Hypothalamus (tissue), 51 donors: ENCODE measurements at regions not wholly inside any gene's neighbourhood (a gene's known extent, or its start where the extent isn't known, plus 50 kb on each side); places are given as distances from the start of the nearest gene placed in this dataset.

Experiments used
- DNase-seq, 51 donors: peaks; one replicate each; lab custom pipeline; 2025; lab: John Stamatoyannopoulos, UW

DNA sequence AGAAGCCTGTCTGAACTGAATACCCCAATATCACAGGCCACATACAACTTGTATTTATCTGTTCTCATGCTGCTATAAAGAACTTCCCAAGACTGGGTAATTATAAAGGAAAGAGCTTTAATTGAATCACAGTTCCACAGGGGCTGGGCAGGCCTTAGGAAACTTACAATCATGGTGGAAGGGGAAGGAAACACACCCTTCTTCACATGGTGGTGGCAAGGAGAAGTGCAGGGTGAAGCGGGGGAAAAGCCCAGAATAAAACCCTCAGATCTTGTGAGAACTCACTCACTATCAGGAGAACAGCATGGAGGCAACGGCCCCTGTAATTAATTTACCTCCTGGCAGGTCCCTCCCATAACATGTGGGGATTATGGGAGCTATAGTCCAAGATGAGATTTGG is 50.3 kb upstream of the FNDC1 start:
- DNase-seq: no peak

DNA sequence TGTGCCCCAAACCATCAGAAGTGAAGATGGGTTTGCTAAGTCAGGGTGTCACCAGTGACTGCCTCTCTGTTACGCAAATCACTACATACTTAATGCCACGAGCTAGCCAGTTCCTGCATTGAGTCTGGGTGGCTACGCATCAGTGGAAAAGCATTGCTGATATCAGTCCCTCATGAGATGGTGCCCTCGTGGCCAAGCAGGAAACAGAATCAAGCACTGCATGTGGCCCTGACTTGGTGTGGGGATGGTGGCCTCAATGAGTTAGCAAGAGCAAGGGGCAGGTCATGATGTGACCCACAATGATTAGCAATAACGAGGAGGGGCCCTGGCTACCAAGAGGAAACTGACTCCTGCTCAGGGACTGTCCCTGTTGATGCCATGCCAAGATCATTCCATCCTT is 51.6 kb upstream of the FNDC1 start:
- peak in 2 of 51 donors; percentile 30 to 55 for DNase-seq

DNA sequence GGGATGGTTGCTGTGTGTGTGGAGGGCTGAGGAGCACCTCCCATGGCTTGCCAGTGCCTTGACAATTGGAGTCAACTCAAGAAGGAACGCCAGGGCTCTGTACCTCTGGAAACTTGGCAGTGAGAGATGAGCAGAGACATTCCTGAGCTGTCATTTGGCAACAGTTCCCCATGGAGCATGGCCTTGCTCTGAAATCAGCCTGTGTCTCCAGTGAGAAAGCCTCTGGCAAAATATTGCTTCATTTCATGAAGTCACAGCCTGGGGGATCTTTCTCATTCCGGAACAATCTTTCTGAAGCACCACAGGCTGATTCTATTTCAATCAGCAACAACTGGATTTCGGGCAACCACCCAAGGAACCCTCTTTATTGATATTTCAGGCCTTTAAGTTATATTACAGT is 52.2 kb upstream of the FNDC1 start:
- peak in 1 of 51 donors; percentile 27 for DNase-seq

DNA sequence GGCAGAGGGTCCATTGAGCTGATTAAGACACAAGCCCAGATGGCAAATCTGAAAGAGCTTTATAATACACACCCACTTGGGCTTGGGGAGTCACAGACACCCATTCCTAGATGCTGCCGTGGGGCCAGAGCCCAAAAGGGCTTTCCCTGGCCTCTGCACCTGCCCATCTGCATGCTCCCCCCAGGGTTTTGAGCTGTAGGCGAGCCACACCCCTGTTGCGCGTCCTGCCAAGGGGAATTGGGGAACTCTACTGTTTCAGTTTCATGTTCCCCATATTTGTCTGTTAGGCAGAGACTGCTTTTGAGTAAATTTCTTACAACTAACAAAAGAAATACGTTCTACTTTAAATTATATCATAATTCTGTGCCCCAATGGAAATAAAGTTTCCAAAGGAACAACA is 52.9 kb upstream of the FNDC1 start:
- DNase-seq: no peak

DNA sequence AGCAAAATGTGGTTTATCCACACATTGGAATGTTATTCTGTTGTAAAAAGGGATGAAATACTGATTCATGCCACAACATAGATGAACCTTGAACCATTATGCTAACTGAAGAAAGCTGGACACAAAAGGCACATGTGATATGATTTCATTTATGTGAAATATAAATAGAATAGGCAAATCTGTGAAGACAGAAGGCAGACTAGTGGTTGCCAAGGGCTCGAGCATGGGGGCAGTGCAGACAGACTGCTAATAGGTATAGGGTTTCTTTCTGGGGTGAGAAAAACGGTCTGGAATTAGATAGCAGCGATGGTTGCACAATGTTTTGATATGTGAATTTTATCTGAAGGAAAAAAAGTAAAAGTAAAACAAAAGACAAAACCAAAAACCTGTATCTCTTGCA is 54.6 kb upstream of the FNDC1 start:
- no peak for DNase-seq

DNA sequence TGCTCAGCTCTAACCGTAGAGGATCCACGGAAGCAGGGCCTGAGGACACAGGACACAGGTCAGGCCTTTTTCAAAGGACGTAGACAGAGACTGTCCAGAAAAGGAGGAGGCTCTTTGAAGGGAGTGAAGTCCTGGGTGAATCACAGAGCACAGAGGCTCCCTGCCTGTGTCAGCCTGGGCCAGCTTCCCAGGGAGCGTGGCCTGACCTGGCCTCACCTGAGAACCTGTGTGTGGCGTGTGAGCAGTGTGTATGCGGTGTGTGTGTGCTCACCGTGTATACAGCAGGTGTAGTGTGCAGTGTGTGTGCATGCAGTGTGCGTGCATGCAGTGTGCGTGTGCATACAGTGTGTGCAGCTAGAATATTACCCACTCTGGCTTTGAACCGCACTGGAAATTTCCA is 56.0 kb upstream of the FNDC1 start:
- DNase-seq: no peak

DNA sequence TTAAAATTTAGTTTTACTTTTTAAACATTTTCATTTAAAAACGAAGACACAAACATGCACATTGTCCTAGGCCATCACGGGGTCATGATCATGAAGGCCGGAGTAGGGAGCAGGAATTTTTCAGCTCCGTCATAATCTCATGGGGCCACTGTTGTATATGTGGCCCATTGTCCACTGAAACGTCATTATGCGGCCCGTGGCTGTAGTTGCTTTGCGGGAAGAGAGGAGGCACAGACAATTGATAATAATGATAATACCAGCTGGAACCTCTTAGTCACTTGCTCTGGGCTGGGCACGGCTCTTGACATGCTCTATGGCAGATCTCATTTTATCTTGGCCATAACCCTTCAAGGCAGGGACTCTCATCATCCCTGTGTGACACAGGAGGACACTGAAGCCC is 56.5 kb upstream of the FNDC1 start:
- DNase-seq: no peak

DNA sequence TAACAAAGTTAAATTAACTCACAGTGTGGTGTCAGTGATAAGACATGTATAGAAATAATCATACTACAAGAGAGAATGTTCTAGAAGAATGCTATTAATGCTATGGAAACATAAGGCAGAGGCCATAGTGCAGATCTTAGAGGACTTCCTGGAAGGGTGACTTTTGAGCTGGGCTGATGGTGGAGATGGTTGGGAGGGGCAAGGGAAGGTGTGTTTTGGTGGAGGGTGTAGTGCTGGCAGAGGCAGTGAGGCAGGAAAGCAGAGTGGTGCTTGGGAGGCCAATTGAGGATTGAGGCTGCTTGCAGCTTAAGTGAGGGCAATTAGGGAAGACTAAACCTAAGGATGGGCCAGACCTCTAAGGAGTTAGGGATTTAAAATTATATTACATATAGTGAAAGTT is 58.5 kb upstream of the FNDC1 start:
- DNase-seq: no peak

DNA sequence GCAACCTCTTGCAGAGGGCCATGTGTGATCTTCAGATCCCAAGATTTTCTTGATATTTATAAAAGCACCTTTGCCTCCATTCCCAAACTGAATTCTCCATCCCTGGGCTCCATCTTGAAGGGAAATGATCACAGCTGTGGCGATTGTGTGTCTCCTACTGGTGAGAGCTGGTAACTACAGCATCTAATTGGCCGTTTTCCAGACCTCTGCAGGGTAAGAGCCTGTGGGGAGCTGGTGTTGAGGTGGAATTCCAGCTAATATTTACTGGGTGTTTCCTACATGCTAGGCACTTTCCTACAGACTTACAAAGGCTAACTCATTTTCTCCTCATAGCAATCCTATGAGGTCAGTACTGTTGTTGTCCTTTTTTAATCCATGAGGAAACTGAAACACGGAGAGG is 59.2 kb upstream of the FNDC1 start:
- no peak for DNase-seq

DNA sequence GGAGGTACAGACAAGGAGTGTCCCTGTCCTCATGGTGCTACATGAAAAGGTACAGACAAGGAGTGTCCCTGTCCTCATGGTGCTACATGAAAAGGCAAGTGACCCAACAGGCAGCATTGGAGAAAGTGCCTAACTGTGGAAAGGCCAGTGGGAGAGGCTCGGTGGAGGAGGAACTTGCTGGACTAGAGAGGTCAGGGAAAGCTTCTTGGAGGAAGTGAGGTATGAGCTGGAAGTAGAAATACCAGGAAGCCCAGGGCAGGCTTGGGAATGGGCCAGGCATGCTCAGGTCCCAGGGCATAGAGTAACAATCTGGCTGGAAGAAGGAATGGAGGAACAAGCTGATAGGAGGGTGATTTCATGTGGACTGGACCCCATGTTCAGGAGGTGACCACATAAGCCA is 59.8 kb upstream of the FNDC1 start:
- no peak for DNase-seq

DNA sequence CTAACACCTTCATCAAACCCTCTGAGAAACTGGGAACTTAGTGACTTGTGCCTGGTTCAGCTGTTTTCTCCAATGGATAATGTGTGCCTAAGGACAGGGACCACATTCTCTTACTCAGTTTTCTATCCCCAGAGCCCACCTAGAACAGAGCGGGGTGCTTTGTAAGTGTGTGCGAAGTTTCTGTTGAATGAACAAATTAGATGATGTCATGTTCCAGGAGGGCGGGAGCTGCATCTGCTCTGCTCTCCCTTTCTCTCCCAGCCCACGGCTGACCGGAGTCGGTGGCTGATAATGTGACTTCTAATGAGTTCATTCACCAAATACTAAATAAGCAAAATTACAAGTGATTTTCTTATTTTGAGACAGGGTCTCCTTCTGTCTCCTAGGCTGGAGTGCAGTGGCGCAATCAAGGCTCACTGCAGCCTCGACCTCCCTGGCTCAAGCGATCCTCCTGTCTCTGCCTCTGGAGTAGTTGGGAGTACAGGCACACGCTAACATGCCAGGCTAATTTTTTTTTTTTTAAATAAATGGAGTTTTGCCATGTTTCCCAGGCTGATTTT is 60.7 kb upstream of the FNDC1 start:
- no peak for DNase-seq

DNA sequence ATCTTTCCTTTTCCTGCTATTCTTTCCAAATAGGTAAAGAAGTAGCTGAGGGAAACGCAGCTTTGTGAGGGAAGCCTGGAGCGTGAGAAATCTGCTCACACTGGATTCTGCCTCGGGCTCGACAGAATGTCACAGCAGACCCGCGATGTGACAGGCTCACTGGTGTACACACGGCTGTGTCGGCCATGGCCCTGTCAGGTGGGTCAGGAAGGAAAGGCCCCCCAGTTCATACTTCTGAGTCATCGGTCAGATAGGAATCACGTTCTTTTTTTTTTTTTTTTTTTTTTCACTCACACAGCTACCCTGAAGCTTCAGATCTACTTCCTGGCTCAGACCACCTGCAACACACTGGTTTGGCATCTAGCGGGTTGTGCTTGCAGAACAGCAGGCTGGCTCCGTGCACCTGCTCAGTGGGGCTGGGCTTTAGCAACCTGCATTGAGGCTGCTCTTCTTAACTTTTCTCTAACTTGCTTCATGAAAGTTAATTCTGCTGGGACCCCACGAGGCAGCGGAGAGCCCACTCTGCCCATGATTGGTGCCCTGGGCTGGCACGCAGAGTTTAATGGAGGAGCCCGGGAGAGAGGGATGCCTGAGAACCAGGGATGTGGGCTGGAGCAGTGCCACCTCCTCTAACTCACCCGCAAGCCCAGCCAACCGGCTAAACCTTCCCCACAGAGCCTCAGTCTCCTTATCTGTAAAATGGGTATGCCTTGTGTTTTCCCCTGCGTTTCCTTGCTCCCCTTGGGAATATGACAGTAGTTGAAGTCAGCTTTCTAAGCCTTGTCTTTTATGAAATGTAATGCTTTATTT is 61.5 kb upstream of the FNDC1 start:
- DNase-seq: no peak

DNA sequence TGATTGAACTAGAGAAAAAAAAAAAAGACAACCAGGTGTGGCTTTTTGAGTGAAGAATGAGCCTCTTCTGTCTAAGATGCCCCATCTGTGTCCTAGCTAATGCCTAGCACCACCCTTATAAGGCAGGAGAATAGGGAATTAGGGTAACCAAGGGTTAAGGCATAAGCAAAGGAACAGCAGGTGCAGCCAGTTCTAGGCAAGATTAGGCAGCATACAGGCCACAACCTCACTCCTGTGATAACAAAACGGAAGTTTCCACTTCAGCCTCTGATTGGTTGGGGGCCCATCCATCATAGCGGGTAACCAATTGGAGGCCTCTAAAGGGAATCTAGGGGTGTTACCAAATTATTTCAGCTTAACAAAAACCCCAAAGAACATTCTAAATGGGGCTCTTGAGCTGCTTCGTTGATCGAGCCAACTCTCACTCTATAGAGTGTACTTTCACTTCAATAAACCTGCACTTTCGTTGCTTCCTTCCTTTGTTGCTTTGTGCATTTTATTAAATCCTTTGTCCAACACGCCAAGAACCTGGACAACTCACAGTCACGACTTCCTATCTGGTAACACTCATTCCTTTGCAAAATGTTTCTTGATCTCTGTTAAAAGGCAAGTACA is 61.9 kb upstream of the TAGAP start:
- DNase-seq: peak in 41 of 51 donors; percentile 5 to 82 (median 49)

DNA sequence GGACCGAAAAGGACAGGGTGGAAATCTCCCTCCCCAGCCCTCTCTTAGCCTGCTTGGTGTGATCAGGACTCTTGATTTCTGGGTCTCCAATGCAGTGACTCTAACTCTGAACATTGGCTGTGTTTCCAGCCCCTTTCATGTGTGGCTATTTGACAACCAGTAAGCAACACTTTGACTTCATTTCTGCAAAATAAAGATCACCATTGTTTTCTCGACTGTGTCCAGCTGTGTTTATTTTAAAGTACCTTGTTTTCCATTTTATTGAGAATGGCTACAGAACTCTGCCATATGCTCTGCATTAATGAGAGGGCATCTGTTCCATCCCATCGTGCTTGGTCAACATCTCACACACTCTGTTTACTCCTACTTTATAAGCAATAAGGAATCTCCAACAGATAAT is 60.9 kb upstream of the TAGAP start:
- peak in 1 of 51 donors; percentile 51 for DNase-seq

DNA sequence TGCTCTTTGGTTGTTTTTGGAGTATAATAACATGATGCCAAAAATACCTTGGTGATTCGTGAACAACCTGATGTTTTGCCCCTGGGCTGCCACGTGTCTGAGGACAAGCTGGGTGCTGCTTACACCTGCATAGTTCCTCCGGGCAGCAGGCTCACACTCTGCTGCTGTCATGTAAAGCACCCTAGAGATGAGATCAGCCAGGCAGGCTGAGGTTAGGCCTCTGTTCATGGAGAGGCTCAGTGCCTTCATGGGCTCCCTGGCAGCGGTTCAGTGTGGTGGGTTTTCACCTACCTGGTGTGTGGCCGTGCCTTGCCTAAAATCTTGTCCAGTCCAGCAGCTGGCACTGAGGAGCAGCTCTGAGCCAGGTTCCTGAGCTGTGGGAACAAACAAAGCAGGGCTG is 60.1 kb upstream of the TAGAP start:
- no peak for DNase-seq

DNA sequence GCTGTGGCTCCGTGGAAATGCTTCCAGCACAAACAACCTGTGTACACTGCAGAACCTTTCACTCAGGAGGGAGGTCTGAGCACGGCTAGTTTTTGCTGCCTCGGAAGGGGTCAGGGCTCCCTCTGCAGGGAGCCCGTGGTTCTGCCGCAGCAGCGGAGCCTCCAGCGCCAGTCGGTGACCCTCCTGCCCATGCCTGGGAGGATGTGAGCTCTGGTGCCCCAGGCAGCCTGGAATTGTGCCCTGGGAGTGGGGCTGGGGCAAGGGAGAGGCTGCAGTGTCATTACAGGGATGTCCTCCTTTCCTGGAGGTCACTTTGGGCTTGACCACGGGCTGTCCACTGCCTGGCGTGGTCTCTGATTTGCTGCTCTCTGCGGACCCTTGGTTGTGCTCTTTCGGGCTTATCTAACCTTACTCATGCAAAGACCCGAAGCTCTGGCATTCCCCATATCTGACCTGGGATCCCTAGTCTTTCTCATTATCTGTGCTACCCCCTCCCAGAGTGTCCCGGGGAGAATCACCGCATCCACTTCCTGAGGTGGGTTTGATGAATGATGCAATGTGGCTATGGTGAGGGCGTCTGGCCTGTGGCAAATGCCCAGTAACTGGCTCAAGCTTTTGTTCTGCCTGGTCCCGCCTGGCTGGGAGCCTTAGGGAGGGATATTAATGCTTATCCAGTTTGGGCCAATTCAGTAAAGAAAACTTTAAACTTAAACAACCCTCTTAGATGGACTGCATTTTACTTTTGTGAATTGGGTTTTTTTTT is 59.6 kb upstream of the TAGAP start:
- DNase-seq: peak in 30 of 51 donors; percentile 12 to 72 (median 39)

DNA sequence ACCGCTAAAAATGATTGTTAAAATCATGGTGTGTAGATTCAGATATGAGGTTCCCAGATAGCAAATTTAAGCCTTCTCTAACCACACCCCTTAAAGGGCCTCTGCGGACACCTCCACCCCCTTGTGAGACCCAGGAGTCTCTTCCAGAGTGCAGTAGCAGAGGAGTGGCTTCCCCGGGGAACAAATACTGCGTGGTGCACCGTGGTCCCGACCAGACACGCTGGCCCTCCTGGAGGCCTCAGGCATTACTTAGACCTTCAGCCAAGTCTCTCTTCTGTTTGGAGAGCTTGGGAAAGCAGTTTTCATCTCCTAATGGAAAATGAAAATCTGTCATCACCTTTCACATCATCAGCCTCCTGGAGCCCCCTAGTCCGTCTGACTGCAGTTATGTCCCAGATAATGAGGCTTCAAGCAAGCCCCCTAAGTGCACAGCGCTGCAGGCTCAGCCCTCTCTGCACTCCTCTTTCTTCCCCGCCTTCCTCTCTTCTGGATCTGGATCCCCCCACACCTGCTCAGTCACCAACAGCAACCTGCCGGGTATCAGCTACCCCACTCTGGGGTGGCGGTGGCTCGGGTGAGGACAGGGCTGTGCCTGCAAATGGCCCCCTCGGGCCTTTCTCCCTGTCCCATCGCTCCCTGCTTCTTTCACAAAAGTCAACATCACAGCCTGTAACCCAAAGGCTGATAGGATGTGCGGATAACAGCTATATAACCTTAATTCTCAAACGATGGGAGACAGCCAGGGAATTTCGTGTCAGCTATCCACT is 58.8 kb upstream of the TAGAP start:
- no peak for DNase-seq

DNA sequence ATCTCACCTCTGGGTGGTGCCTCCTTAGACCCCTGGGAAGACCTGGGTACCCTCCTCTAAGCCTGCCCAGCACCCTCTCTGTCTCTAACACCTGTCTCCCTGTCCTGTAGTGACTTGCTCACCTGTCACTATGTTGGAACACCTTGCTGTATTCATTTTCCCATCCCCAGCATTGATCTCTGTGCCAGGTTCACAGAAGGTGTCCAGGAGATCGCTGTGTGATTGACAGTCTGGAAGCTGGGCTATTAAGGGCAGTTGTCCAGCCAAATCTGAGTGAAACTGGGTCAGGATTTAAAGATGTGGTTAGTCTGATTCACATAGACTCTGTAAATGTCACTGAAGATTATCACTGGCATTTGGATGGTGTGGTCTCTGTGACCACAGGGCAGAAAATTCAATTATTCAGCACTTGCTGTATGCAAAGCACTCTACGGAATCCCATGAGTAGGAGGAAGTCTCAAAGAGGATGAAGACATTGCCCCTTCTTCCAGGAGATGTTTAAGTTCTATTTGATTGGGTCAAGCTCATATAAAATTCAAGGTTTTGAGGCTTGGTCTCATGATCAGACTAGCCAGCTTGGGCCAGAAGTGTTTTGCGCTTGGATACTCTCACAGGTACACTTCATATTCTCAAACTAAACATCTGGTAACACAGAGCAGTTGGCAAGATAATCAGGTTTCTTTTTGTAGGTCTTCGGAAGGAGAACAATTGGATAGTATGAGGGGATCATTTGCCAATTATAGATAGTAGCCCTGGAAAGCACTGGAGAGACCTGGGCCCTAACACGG is 57.8 kb upstream of the TAGAP start:
- DNase-seq: no peak

DNA sequence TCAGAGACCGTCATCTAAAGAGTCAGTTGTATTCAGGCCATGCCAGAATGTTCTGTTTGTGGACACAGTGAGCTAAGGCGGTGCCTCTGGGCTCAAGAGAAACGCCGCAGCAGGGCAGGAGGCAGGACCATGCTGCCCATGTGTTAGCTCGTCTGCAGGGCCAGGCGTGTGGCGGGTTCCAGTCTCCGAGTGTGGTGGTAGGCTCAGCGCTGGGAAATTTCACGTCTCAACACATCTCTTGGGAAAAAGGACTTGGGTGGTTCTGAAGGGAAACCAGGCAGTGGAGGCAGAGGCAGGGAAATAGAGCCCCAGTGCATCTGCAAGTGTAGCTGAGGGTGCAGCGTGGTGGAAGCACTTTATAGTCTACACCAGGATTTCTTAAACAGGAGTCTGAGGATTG is 56.9 kb upstream of the TAGAP start:
- DNase-seq: no peak
